NCI-H82 treated with DMSO at 0.1 percent for 48 hours (cell line): ENCODE measurements at regions not wholly inside any gene's neighbourhood (a gene's known extent, or its start where the extent isn't known, plus 50 kb on each side); places are given as distances from the start of the nearest gene placed in this dataset.

Experiments
- DNase-seq: peaks from one replicate; lab custom pipeline; 2025; ENCODE audit not compliant: unreplicated experiment; lab: John Stamatoyannopoulos, UW

GRCh38 chr20:22910287-22910852 is 124.7 kb upstream of the SSTR4 start:
- no peak for DNase-seq

GRCh38 chr20:22914291-22914690 is 120.8 kb upstream of the SSTR4 start:
- DNase-seq = no peak

DNA sequence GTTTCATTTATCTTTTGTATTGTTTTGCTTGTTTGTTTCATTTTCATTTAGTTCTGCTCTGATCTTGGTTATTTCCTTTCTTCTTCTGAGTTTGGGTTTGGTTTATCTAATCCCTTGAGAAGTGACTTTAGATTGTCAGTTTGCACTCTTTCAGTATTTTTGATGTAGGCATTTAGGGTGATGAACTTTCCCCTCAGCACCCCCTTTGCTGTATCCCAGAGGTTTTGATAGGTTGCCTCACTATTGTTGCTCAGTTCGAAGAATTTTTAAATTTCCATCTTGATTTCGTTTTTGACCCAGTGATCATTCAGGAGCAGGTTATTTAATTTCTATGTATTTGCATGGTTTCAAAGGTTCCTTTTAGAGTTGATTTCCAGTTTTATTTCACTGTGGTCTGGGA is 119.6 kb upstream of the SSTR4 start:
- DNase-seq = no peak

GRCh38 chr20:22916021-22916842 is 118.9 kb upstream of the SSTR4 start:
- no peak for DNase-seq

DNA sequence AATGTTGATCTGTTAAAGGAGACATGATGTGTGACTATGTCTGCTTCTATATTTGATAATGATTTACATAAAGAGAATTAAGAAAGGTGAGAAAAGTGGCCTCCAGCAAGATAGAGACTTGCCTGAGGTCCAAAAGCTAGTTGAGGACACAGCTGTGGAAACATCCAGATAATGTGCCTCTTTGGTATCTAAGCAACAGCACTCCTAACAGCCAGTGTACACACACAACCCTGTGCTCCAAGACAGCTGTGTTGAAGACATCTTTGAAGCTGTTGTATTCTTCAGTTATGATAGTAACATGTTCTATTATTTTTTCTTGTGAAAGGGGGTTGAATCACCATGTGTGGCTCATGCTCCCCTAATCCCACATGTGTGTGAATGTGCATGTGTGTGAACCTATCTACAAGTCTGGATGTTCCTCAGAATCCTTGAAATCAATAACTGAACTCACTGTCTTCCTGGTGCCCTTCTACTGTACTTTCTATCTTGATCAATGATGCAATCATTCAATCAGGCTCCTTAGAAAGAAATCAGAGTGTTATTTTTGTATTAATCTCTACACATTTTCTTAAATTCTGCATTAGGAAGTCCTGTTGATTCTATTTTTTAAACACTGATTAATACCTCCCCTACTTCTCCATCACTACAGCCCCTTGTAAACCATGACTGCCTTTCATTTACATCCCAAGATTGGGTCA is 116.7 kb upstream of the SSTR4 start:
- DNase-seq = no peak

GRCh38 chr20:22920898-22921297 is 114.2 kb upstream of the SSTR4 start:
- DNase-seq = no peak

DNA sequence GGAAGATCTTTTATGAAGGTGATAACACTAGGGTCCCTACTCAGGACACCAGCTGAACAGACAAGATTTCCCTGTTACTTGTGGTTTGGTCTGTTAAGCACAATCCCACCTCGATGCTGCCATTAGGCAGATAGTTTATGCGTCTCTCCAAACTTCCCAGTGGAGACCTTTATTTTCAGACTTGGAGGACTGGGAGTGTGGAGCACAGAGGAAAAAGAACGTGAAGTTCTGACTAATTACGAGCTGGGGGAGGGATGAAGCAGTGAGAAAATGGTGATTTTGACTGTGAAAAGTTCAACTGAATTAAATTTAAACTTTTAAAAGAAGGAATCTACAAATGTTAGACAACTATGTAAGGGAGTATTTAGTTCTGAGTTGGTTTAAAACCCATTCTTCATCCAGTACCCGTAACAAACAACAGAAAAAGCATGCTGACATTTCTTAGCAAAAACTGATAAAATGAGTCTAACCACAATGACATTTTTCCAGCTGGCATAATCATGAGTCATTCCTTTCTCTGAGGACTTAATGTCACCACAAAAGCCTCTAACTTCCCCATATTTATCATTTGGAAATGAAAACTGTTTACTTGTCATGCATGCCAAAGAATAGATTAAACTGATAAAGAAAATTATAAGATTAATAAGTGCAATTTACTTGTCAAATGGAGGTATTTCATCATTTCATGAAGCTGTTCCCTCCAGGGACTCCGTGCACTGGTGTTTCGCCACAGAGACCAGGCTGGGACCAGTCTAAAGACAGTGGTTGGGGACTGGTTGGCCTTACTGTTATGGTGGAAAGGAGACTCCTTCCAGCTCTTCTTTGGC is 113.3 kb upstream of the SSTR4 start:
- DNase-seq = no peak

GRCh38 chr20:22922987-22923386 is 112.1 kb upstream of the SSTR4 start:
- DNase-seq = no peak

DNA sequence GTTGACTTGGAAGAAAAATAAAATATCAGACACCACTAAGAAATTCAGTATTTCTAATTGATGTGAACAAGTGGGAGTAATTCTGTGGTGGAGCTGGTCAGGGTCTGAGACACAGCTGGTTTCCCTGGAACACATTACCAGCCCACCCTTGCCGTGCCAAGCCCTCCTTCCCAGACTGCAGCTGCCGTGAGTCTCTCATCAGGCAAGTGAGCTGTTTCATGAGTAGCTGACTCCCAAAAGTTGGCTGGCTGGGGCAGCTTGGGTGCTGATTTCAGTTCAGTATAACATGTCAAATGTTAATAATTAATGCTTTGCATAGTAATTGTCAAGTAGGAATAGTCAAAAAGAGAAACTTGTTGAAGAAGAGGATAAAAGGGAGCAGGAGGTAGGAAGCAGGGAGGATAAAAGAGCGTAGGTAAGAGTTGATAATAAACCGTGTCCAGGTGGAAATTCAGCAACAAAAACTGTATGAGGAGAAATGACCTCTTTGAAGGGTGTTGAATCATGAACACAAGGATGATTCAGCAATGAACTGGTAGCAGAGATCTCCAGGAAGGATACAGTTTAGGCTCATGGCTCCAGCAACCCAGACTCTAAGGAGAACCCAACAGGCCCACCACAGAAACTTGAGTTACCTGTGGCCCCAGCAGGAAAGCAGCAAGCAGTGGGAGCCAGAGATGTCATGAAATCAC is 110.9 kb upstream of the SSTR4 start:
- DNase-seq = no peak

DNA sequence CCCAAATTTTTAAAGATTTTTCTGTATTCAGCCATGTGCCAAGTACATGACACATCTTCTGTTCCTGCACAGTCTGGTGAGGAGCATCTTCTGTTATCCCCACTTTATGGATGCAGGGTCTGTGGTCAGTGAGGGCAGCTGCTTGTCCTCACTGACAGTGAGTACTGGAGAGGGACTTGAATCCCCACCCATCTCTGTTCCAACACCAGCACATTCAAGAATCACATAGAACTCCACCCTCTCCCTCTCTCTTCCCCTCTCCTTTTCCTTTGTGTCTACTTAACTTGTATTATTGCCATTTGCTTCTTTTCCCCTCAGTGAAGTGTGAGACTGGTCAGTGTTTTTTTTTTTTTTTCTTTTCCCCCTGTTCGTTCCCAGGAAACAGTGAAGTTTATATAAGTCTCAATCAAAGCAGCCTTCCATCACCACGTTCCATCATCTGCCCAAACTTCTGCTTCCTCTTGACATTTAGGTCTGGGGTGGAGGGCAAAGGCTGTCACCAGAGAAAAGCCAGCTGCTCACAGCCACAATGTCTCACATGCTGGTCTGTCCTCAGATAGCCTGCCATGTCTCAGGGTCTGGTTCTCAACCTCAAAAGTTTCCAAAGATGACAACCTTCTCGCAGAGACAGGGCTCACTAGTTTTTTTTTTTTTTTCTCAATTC is 110.0 kb upstream of the SSTR4 start:
- DNase-seq = no peak

GRCh38 chr20:22925613-22925983 is 109.5 kb upstream of the SSTR4 start:
- DNase-seq = no peak

GRCh38 chr20:22927537-22927936 is 107.6 kb upstream of the SSTR4 start:
- DNase-seq = no peak

GRCh38 chr20:22928679-22929078 is 106.4 kb upstream of the SSTR4 start:
- no peak for DNase-seq

GRCh38 chr20:22929661-22930060 is 105.5 kb upstream of the SSTR4 start:
- no peak for DNase-seq

DNA sequence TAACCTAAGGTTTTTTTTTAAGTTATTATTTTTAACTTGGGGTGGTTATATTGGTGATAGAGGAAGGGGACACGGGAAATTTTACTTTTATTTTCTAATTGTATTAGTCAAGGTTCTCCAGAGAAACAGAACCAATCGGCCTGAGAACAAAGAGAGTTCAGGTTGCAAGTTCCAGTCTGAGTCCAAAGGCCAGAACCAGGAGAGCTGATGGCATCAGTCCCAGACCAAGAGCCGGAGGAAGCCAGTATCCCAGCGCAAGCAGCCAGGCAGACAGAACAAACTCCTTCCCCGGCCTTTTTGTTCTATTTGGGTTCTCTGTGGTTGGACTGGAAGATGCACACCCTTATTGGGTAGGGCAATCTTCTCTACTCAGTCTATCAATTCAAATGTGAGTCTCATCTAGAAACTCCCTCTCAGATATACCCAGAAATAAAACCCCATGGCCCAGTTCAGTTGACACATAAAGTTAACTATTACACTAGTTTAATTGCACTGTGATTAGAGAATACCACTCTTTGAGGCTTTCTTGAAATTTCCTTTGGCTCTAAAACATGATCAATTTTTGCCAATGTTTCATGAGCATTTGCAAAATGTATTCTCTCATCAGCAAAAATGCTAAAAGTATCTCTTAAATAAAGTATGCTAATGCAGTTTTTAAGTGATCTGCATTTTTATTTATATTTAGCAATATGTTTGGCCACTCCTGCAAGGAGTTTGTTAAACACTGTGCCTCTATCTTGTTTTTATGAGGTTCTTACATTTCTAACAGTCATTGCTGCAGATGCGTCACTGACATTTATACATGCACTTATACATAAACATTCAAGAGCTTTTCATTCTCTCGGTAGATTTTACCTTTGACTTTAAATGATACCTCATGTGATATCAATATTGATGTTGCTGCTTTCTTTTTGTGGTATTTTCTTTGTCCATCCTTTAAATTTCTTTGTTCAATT is 103.2 kb upstream of the SSTR4 start:
- no peak for DNase-seq

GRCh38 chr20:22939181-22939580 is 95.9 kb upstream of the SSTR4 start:
- DNase-seq = no peak

DNA sequence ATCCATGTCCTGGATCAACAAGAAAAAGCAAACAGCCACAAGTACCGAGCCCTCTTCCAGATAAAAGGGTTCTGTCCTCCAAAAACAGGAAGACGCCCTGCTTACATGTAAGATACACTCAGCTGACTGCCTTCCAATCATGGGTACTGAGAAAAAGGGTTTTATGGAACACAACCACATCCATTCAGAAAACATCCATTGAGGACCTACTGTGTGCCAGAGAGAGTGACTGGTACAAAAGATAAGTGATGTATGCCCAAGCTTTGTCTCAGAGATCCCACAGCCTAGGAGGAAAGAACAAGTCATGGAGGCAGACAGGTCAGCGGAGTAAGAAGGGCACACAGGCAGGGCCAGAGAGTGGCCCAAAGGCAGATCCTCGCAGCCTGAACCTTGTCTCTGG is 94.8 kb upstream of the SSTR4 start:
- no peak for DNase-seq

GRCh38 chr20:22941550-22941949 is 93.6 kb upstream of the SSTR4 start:
- DNase-seq = no peak

- DNase-seq = no peak
These were observed 92.4 kb upstream of the SSTR4 start for GRCh38 chr20:22942742-22943141.
